K562 (cell line): ENCODE measurements at regions not wholly inside any gene's neighbourhood (a gene's known extent, or its start where the extent isn't known, plus 50 kb on each side); places are given as distances from the start of the nearest gene placed in this dataset.

Experiments used
- ATAC-seq: fragments of 200-7000 bp; cut with Tn5 transposase; 3 replicates; pipeline ENCODE4 v1.9.1; 2020; ENCODE audit warnings: moderate library complexity
- BruUV-seq: library from RNA; stranded (reverse); fragments of 400-500 nt; replicated peaks from 2 replicates; lab custom pipeline; 2021; lab: Mats Ljungman, UMichigan
- CTCF ChIA-PET: fragments of 300-600 bp; formaldehyde crosslinking; extraction: SDS; loops from one replicate; lab custom pipeline; 2021; ENCODE audit warnings: low intra/inter-chr PET ratio; lab: Yijun Ruan, JAX
- POLR2A ChIA-PET: fragments of 300-600, 350-650 bp; sonication (Branson Sonifier 250); formaldehyde crosslinking; extraction: SDS; loops from one replicate; lab custom pipeline; 2021; ENCODE audit warnings: antibody characterized with exemption, inconsistent platforms; lab: Yijun Ruan, JAX
- DNase-seq, 4 experiments: peaks; one replicate each; pipeline versions ENCODE4 v3.0.0 to v3.0.0-alpha.2; 2011 to 2018; ENCODE audit warnings: low spot score in 3 of 4, mixed read lengths in 3 of 4; ENCODE audit errors: extremely low read depth in 1 of 4
- FAIRE-seq: peaks from 2 replicates; lab custom pipeline; 2011; peaks lifted over from hg19 to GRCh38; lab: Jason Lieb, UNC
- H2AFZ ChIP-seq: 2 replicates; pipeline ENCODE4 v1.6.0; 2011; ENCODE audit warnings: low read depth, low read length, control low read depth, inconsistent platforms
- H3K27ac ChIP-seq: fragments of 200-600 bp; 3 replicates; pipeline ENCODE4 v1.8.0; 2011; ENCODE audit warnings: low read depth, mild to moderate bottlenecking, control low read depth, inconsistent platforms, low read length, moderate library complexity, mixed read lengths; ENCODE audit errors: extremely low read depth
- H3K27me3 ChIP-seq, 2 experiments: fragments of 300-600 bp in 1 of 2; 2 replicates in 1 of 2; 3 replicates in 1 of 2; pipeline versions ENCODE4 v1.6.0 to v1.8.0; 2011; ENCODE audit warnings: inconsistent platforms in 2 of 2, low read length in 2 of 2, mild to moderate bottlenecking in 1 of 2, mixed read lengths in 1 of 2, moderate library complexity in 1 of 2; ENCODE audit not compliant: control insufficient read depth in 2 of 2, insufficient read depth in 2 of 2
- H3K36me3 ChIP-seq: fragments of 300-600 bp; 3 replicates; pipeline ENCODE4 v1.8.0; 2011; ENCODE audit warnings: mild to moderate bottlenecking, low read length, inconsistent platforms; ENCODE audit not compliant: control insufficient read depth, insufficient read depth
- H3K4me1 ChIP-seq, 2 experiments: fragments of 200-600 bp in 1 of 2; replicated peaks in 1 of 2; 2 replicates in 1 of 2; 3 replicates in 1 of 2; pipeline versions ENCODE4 v1.5.1 to v1.8.0; 2011; ENCODE audit warnings: inconsistent platforms in 2 of 2, low read length in 2 of 2, mild to moderate bottlenecking in 1 of 2, mixed read lengths in 1 of 2, moderate library complexity in 1 of 2; ENCODE audit not compliant: control insufficient read depth in 2 of 2, insufficient read depth in 2 of 2
- H3K4me2 ChIP-seq: 2 replicates; pipeline ENCODE4 v1.6.1; 2011; ENCODE audit warnings: low read length, control low read depth, inconsistent platforms, mixed read lengths; ENCODE audit not compliant: insufficient read depth
- H3K4me3 ChIP-seq: fragments of 200-600 bp; sonication (generic), shearing (Covaris generic); 2 replicates; pipeline ENCODE4 v1.5.1; 2016; ENCODE audit warnings: control low read depth, inconsistent platforms
- H3K79me2 ChIP-seq: fragments of 200-600 bp; 3 replicates; pipeline ENCODE4 v1.8.0; 2011; ENCODE audit warnings: low read length, inconsistent platforms; ENCODE audit not compliant: control insufficient read depth, insufficient read depth
- H3K9ac ChIP-seq, 2 experiments: 2 replicates each; pipeline versions ENCODE4 v1.6.0 to v1.6.1; 2011; ENCODE audit warnings: low read depth in 2 of 2, low read length in 2 of 2, control low read depth in 1 of 2, inconsistent platforms in 1 of 2, mild to moderate bottlenecking in 1 of 2, mixed read lengths in 1 of 2; ENCODE audit not compliant: insufficient read depth in 1 of 2
- H3K9me1 ChIP-seq: one replicate; pipeline ENCODE4 v1.6.0; 2011; ENCODE audit warnings: inconsistent platforms, mild to moderate bottlenecking, low read length, moderate library complexity; ENCODE audit not compliant: control insufficient read depth, insufficient read depth
- H3K9me3 ChIP-seq: replicated peaks from 2 replicates; pipeline ENCODE4 v1.5.1; 2011; ENCODE audit warnings: low read depth, low read length, inconsistent platforms; ENCODE audit not compliant: control insufficient read depth, insufficient read depth
- H4K20me1 ChIP-seq: replicated peaks from 2 replicates; pipeline ENCODE4 v1.6.1; 2011; ENCODE audit warnings: low read length, inconsistent platforms, mixed read lengths; ENCODE audit not compliant: control insufficient read depth, insufficient read depth
- CBX5 ChIP-seq: IDR thresholded peaks from 2 replicates; pipeline ENCODE4 v1.6.1; 2014; ENCODE audit warnings: low read depth, borderline replicate concordance
- CCAR2 ChIP-seq: fragments of 200-400 bp; formaldehyde crosslinking; IDR thresholded peaks from 2 replicates; pipeline ENCODE4 v1.6.1; 2017; ENCODE audit warnings: mild to moderate bottlenecking, low read depth, low read length
- CREBBP ChIP-seq: IDR thresholded peaks from one replicate; pipeline ENCODE4 v1.6.1; 2012; ENCODE audit warnings: low read depth, mild to moderate bottlenecking, control low read depth, inconsistent platforms, low read length
- DIDO1 ChIP-seq: fragments of 450-650 bp; IDR thresholded peaks from 2 replicates; pipeline ENCODE4 v1.6.1; 2016; ENCODE audit warnings: low read depth, missing biosample characterization, missing genetic modification characterization
- ELF2 ChIP-seq: fragments of 250-450 bp; sonication (Bioruptor Pico); IDR thresholded peaks from 2 replicates; pipeline ENCODE4 v1.5.0; 2021; ENCODE audit warnings: mild to moderate bottlenecking
- IRF2 ChIP-seq: sonication (generic); formaldehyde crosslinking; IDR thresholded peaks from 2 replicates; pipeline ENCODE4 v1.8.1; 2022; ENCODE audit warnings: mild to moderate bottlenecking, missing genetic modification reagents
- MCM5 ChIP-seq: fragments of 450-650 bp; IDR thresholded peaks from 2 replicates; pipeline ENCODE4 v1.6.1; 2016; ENCODE audit warnings: low read depth
- POLR3A ChIP-seq: IDR thresholded peaks from 2 replicates; pipeline ENCODE4 v1.6.1; 2011; ENCODE audit warnings: borderline replicate concordance, mild to moderate bottlenecking, moderate library complexity; ENCODE audit not compliant: insufficient read length, insufficient read depth; ENCODE audit errors: extremely low read depth
- RBM17 ChIP-seq: fragments of 200-400 bp; formaldehyde crosslinking; IDR thresholded peaks from 2 replicates; pipeline ENCODE4 v1.6.1; 2017; ENCODE audit warnings: low read depth, mild to moderate bottlenecking, low read length, borderline replicate concordance
- SREBF2 ChIP-seq: sonication (generic); formaldehyde crosslinking; IDR thresholded peaks from 2 replicates; pipeline ENCODE4 v1.4.0; 2020; ENCODE audit warnings: mild to moderate bottlenecking, missing genetic modification reagents
- TAF7 ChIP-seq: fragments of 450-650 bp; IDR thresholded peaks from 2 replicates; pipeline ENCODE4 v1.6.1; 2016; ENCODE audit warnings: missing genetic modification characterization, missing compliant biosample characterization
- ZKSCAN8 ChIP-seq: fragments of 200-800 bp; sonication (Bioruptor generic); IDR thresholded peaks from 2 replicates; pipeline ENCODE4 v1.6.1; 2016; ENCODE audit warnings: missing genetic modification characterization, missing compliant biosample characterization
- WGBS: fragments of 100-300 bp; shearing (Covaris generic); methylation state at CpG from one replicate; pipeline ENCODE4 v1.1.6; 2016; ENCODE audit warnings: low coverage, mixed read lengths; ENCODE audit not compliant: insufficient coverage; ENCODE audit errors: missing lambda C conversion rate; 5-methylcytosine and 5-hydroxymethylcytosine counted together
- in situ Hi-C: fragments of 300-500 bp; cut with MboI; formaldehyde crosslinking; loops from 4 replicates; pipeline ENCODE4 v1.15.0; 2018; ENCODE audit warnings: inconsistent platforms, mixed read lengths
- intact Hi-C: fragments of 100-400 bp; cut with micrococcal nuclease; formaldehyde crosslinking; loops from 2 replicates; pipeline ENCODE4 v1.14.2; 2022
- TF ChIP-seq, protein P1 (sequence below): fragments of 450-650 bp; IDR thresholded peaks from 2 replicates; pipeline ENCODE4 v1.7.1; 2018; ENCODE audit warnings: mild to moderate bottlenecking, low read depth; ENCODE audit not compliant: partially characterized antibody
- TF ChIP-seq, protein P2 (sequence below): sonication (generic); formaldehyde crosslinking; IDR thresholded peaks from 2 replicates; pipeline ENCODE4 v1.8.1; 2022; ENCODE audit warnings: missing genetic modification reagents
- TF ChIP-seq, protein P3 (sequence below): fragments of 450-650 bp; IDR thresholded peaks from 2 replicates; pipeline ENCODE4 v1.6.1; 2016; ENCODE audit warnings: mild to moderate bottlenecking

DNA sequence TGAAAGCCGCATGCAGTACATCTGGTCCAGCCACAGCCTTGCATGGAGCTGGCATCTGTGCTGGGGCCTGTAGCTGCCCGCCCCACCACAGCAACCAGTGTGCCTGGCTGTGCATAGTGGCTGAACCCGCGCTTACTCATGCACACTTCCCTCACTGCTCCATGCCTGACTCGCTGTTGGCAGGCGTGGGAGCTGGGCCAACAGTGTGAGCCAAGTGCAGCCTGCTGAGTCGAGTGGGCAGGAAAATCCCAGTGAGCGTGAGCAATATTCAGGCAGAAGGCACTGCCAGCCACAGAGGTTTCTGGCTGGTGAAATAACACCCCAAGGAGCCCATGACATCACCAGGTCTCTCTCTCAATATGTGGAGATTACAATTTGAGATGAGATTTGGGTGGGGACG is 1674.1 kb upstream of the TMEFF2 start (continued):
- TF ChIP-seq, protein P1, sequence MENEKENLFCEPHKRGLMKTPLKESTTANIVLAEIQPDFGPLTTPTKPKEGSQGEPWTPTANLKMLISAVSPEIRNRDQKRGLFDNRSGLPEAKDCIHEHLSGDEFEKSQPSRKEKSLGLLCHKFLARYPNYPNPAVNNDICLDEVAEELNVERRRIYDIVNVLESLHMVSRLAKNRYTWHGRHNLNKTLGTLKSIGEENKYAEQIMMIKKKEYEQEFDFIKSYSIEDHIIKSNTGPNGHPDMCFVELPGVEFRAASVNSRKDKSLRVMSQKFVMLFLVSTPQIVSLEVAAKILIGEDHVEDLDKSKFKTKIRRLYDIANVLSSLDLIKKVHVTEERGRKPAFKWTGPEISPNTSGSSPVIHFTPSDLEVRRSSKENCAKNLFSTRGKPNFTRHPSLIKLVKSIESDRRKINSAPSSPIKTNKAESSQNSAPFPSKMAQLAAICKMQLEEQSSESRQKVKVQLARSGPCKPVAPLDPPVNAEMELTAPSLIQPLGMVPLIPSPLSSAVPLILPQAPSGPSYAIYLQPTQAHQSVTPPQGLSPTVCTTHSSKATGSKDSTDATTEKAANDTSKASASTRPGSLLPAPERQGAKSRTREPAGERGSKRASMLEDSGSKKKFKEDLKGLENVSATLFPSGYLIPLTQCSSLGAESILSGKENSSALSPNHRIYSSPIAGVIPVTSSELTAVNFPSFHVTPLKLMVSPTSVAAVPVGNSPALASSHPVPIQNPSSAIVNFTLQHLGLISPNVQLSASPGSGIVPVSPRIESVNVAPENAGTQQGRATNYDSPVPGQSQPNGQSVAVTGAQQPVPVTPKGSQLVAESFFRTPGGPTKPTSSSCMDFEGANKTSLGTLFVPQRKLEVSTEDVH: no peak
- no peak for TF ChIP-seq ZKSCAN8 (CRISPR knock-in tag)
- no peak for TF ChIP-seq DIDO1 (tag)

GRCh38 chr2:193868132-193868531 is 1673.4 kb upstream of the TMEFF2 start:
- no peaks in the 10 kb centered on the region for H3K27me3 ChIP-seq
- H3K79me2 ChIP-seq: no peaks in the 10 kb centered on the region
- no peak overlapping the region for H3K4me2 ChIP-seq
- no peaks in the 10 kb centered on the region for H3K9me3 ChIP-seq
- H3K36me3 ChIP-seq: no peaks in the 10 kb centered on the region
- H3K27ac ChIP-seq: no peak overlapping the region
- intact Hi-C loops (no loop called here), in situ Hi-C loops (no loop called here)
- no peak for DNase-seq
- H3K9ac ChIP-seq: no peak overlapping the region
- ChIA-PET POLR2A (no interaction called here), CTCF (no interaction called here)
- BruUV-seq: no TSS peak
- no peak overlapping the region for H2AFZ ChIP-seq
- no peak overlapping the region for H3K4me3 ChIP-seq
- FAIRE-seq: no peak
- 0% methylated on average over 5 of the region's 5 CpGs for WGBS
- no peaks in the 10 kb centered on the region for H3K9me1 ChIP-seq
- no peaks in the 10 kb centered on the region for H4K20me1 ChIP-seq
- ATAC-seq: no peak
- H3K4me1 ChIP-seq: no peaks in the 10 kb centered on the region
- no peak for TF ChIP-seq TAF7
- TF ChIP-seq CREBBP: no peak
- no peak for TF ChIP-seq SREBF2 (CRISPR knock-in tag)
- TF ChIP-seq, protein P2, sequence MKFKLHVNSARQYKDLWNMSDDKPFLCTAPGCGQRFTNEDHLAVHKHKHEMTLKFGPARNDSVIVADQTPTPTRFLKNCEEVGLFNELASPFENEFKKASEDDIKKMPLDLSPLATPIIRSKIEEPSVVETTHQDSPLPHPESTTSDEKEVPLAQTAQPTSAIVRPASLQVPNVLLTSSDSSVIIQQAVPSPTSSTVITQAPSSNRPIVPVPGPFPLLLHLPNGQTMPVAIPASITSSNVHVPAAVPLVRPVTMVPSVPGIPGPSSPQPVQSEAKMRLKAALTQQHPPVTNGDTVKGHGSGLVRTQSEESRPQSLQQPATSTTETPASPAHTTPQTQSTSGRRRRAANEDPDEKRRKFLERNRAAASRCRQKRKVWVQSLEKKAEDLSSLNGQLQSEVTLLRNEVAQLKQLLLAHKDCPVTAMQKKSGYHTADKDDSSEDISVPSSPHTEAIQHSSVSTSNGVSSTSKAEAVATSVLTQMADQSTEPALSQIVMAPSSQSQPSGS: no peak
- no peak for TF ChIP-seq CCAR2
- no peak for TF ChIP-seq RBM17
- TF ChIP-seq ELF2 (CRISPR knock-in tag): no peak
- TF ChIP-seq MCM5: no peak
- no peak for TF ChIP-seq POLR3A
- TF ChIP-seq CBX5: no peak
- TF ChIP-seq, protein P3, sequence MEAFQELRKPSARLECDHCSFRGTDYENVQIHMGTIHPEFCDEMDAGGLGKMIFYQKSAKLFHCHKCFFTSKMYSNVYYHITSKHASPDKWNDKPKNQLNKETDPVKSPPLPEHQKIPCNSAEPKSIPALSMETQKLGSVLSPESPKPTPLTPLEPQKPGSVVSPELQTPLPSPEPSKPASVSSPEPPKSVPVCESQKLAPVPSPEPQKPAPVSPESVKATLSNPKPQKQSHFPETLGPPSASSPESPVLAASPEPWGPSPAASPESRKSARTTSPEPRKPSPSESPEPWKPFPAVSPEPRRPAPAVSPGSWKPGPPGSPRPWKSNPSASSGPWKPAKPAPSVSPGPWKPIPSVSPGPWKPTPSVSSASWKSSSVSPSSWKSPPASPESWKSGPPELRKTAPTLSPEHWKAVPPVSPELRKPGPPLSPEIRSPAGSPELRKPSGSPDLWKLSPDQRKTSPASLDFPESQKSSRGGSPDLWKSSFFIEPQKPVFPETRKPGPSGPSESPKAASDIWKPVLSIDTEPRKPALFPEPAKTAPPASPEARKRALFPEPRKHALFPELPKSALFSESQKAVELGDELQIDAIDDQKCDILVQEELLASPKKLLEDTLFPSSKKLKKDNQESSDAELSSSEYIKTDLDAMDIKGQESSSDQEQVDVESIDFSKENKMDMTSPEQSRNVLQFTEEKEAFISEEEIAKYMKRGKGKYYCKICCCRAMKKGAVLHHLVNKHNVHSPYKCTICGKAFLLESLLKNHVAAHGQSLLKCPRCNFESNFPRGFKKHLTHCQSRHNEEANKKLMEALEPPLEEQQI: no peak
- no peak for TF ChIP-seq IRF2 (CRISPR knock-in tag)
